ENCODE measurements at regions not wholly inside any gene's neighbourhood (a gene's known extent, or its start where the extent isn't known, plus 50 kb on each side); places are given as distances from the start of the nearest gene placed in this dataset.

- Histone ChIP-seq H3K4me3 (ENCODE audit: low read length) (no peak overlapping the region), H3K36me3 (ENCODE audit: control insufficient read depth in 2 of 3, insufficient read depth in 3 of 3, low read length in 3 of 3) (no peaks in the 10 kb centered on the region), H3K4me1 (ENCODE audit: control insufficient read depth in 2 of 2, insufficient read depth in 2 of 2, low read length in 2 of 2) (no peaks in the 10 kb centered on the region), H3K27me3 (ENCODE audit: control insufficient read depth in 2 of 2, insufficient read depth in 2 of 2, low read length in 2 of 2) (no peaks in the 10 kb centered on the region), H3K9me3 (ENCODE audit: control insufficient read depth in 2 of 3, low read length in 3 of 3) (no peaks in the 10 kb centered on the region), H3K27ac (ENCODE audit: low read depth, low read length) (no peak overlapping the region)
- H3K36me3 Mint-ChIP-seq, result no peaks in the 10 kb centered on the region
- H3K9me3 Mint-ChIP-seq, result peaks cover 0 to 14% (median 3%) of the 10 kb centered on the region in 11 donors
- H3K27me3 Mint-ChIP-seq, result peaks cover 0 to 6% (median 4%) of the 10 kb centered on the region in 5 donors
- no peak overlapping the region for H3K27ac Mint-ChIP-seq
- H3K4me3 Mint-ChIP-seq, result no peak overlapping the region
- DNase-seq (no peak), ATAC-seq (no peak)
- POLR2A ChIA-PET, result no interaction called here
- no peaks in the 10 kb centered on the region for H3K4me1 Mint-ChIP-seq
- CTCF ChIA-PET, result no interaction called here
- intact Hi-C loops (cut with micrococcal nuclease), result no loop called here
Observed at GRCh38 chr14:81668626-81669274, 135.1 kb upstream of the SEL1L start.

DNA sequence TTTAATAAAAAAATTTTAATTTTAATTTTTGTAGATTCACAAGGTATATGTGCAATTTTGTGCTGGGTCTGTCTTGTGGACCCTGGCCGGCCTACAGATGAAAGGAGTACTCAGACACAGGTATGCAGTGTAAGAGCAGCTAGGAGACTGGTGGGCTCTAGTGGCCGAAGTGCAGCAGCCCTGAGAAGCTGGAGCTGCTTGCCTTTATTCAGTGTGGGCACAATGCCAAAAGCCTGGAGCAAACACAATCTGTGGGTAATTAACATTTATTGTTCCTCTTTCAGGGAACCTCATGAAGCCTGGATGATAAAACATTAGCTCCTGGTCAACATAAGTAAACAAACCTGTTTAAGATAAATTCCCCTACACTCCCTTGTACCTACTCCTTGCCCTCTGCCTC lies 135.7 kb upstream of the SEL1L start:
- Mint-ChIP-seq H3K4me1 (no peaks in the 10 kb centered on the region), H3K27ac (no peak overlapping the region), H3K9me3 (peaks cover 0 to 14% (median 3%) of the 10 kb centered on the region in 11 donors), H3K36me3 (no peaks in the 10 kb centered on the region), H3K4me3 (no peak overlapping the region), H3K27me3 (peaks cover 0 to 6% (median 5%) of the 10 kb centered on the region in 5 donors)
- ATAC-seq (no peak), DNase-seq (no peak)
- H3K27me3 ChIP-seq (ENCODE audit: control insufficient read depth in 2 of 2, insufficient read depth in 2 of 2, low read length in 2 of 2), result no peaks in the 10 kb centered on the region
- CTCF ChIA-PET, result no interaction called here
- H3K4me1 ChIP-seq (ENCODE audit: control insufficient read depth in 2 of 2, insufficient read depth in 2 of 2, low read length in 2 of 2), result no peaks in the 10 kb centered on the region
- H3K9me3 ChIP-seq (ENCODE audit: control insufficient read depth in 2 of 3, low read length in 3 of 3), result no peaks in the 10 kb centered on the region
- no peak overlapping the region for H3K4me3 ChIP-seq (ENCODE audit: low read length)
- POLR2A ChIA-PET, result no interaction called here
- H3K36me3 ChIP-seq (ENCODE audit: control insufficient read depth in 2 of 3, insufficient read depth in 3 of 3, low read length in 3 of 3), result no peaks in the 10 kb centered on the region
- intact Hi-C loops (cut with micrococcal nuclease), result no loop called here
- H3K27ac ChIP-seq (ENCODE audit: low read depth, low read length), result no peak overlapping the region

- Histone ChIP-seq H3K36me3 (ENCODE audit: control insufficient read depth in 2 of 3, insufficient read depth in 3 of 3, low read length in 3 of 3) (no peaks in the 10 kb centered on the region), H3K9me3 (ENCODE audit: control insufficient read depth in 2 of 3, low read length in 3 of 3) (no peaks in the 10 kb centered on the region), H3K27ac (ENCODE audit: low read depth, low read length) (no peak overlapping the region), H3K27me3 (ENCODE audit: control insufficient read depth in 2 of 2, insufficient read depth in 2 of 2, low read length in 2 of 2) (no peaks in the 10 kb centered on the region), H3K4me1 (ENCODE audit: control insufficient read depth in 2 of 2, insufficient read depth in 2 of 2, low read length in 2 of 2) (no peaks in the 10 kb centered on the region), H3K4me3 (ENCODE audit: low read length) (no peak overlapping the region)
- ATAC-seq (no peak), DNase-seq (no peak)
- peaks cover 0 to 19% (median 5%) of the 10 kb centered on the region in 11 donors for H3K9me3 Mint-ChIP-seq
- no peaks in the 10 kb centered on the region for H3K36me3 Mint-ChIP-seq
- H3K27ac Mint-ChIP-seq, result no peak overlapping the region
- CTCF ChIA-PET, result no interaction called here
- intact Hi-C loops (cut with micrococcal nuclease), result no loop called here
- no peak overlapping the region for H3K4me3 Mint-ChIP-seq
- POLR2A ChIA-PET, result no interaction called here
- peaks cover 0 to 21% (median 5%) of the 10 kb centered on the region in 5 donors for H3K27me3 Mint-ChIP-seq
- H3K4me1 Mint-ChIP-seq, result no peaks in the 10 kb centered on the region
Observed at GRCh38 chr14:81673930-81674329, 140.3 kb upstream of the SEL1L start.

GRCh38 chr14:81676395-81676794 lies 142.7 kb upstream of the SEL1L start:
- peaks cover 4 to 21% (median 7%) of the 10 kb centered on the region in 5 donors for H3K27me3 Mint-ChIP-seq
- intact Hi-C loops (cut with micrococcal nuclease), result no loop called here
- Histone ChIP-seq H3K27ac (ENCODE audit: low read depth, low read length) (no peak overlapping the region), H3K9me3 (ENCODE audit: control insufficient read depth in 2 of 3, low read length in 3 of 3) (no peaks in the 10 kb centered on the region), H3K4me3 (ENCODE audit: low read length) (no peak overlapping the region), H3K27me3 (ENCODE audit: control insufficient read depth in 2 of 2, insufficient read depth in 2 of 2, low read length in 2 of 2) (no peaks in the 10 kb centered on the region), H3K36me3 (ENCODE audit: control insufficient read depth in 2 of 3, insufficient read depth in 3 of 3, low read length in 3 of 3) (no peaks in the 10 kb centered on the region), H3K4me1 (ENCODE audit: control insufficient read depth in 2 of 2, insufficient read depth in 2 of 2, low read length in 2 of 2) (no peaks in the 10 kb centered on the region)
- ChIA-PET CTCF (no interaction called here), POLR2A (no interaction called here)
- H3K4me3 Mint-ChIP-seq, result no peak overlapping the region
- H3K27ac Mint-ChIP-seq, result no peak overlapping the region
- DNase-seq, result no peak
- H3K36me3 Mint-ChIP-seq, result no peaks in the 10 kb centered on the region
- peaks cover 0 to 16% (median 3%) of the 10 kb centered on the region in 11 donors for H3K9me3 Mint-ChIP-seq
- no peaks in the 10 kb centered on the region for H3K4me1 Mint-ChIP-seq
- ATAC-seq, result no peak

DNA sequence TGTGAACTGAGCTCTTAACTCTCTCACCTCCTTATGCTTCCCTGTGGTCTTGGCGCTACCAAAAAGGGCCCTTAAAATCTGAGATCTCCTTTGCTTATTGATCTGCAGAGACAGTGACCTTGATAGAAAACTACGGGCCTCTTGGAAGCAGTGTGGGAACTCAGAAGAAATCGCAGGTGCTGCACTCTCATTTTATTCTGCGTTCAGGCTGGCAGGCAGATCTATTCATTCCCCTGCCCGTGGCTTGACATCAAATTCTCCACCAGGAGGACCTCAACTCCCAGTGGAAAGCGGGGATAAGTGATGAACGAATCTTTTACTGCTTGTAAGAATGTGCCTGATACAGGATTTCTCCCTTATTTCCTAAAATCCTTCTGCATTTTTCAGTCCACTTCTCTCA lies 143.2 kb upstream of the SEL1L start:
- no peak overlapping the region for H3K4me3 ChIP-seq (ENCODE audit: low read length)
- no peak overlapping the region for H3K27ac ChIP-seq (ENCODE audit: low read depth, low read length)
- H3K9me3 ChIP-seq (ENCODE audit: control insufficient read depth in 2 of 3, low read length in 3 of 3), result no peaks in the 10 kb centered on the region
- Mint-ChIP-seq H3K36me3 (no peaks in the 10 kb centered on the region), H3K27ac (no peak overlapping the region), H3K4me1 (no peaks in the 10 kb centered on the region), H3K27me3 (peaks cover 7 to 21% (median 11%) of the 10 kb centered on the region in 5 donors), H3K9me3 (peaks cover 0 to 16% (median 3%) of the 10 kb centered on the region in 11 donors), H3K4me3 (no peak overlapping the region)
- intact Hi-C loops (cut with micrococcal nuclease), result no loop called here
- ATAC-seq (no peak), DNase-seq (no peak)
- ChIA-PET CTCF (no interaction called here), POLR2A (no interaction called here)
- no peaks in the 10 kb centered on the region for H3K4me1 ChIP-seq (ENCODE audit: control insufficient read depth in 2 of 2, insufficient read depth in 2 of 2, low read length in 2 of 2)
- H3K36me3 ChIP-seq (ENCODE audit: control insufficient read depth in 2 of 3, insufficient read depth in 3 of 3, low read length in 3 of 3), result no peaks in the 10 kb centered on the region
- H3K27me3 ChIP-seq (ENCODE audit: control insufficient read depth in 2 of 2, insufficient read depth in 2 of 2, low read length in 2 of 2), result no peaks in the 10 kb centered on the region

GRCh38 chr14:81677736-81678135 lies 144.1 kb upstream of the SEL1L start:
- no peaks in the 10 kb centered on the region for H3K4me1 Mint-ChIP-seq
- peaks cover 7 to 19% (median 16%) of the 10 kb centered on the region in 5 donors for H3K27me3 Mint-ChIP-seq
- ATAC-seq, result no peak

GRCh38 chr14:81679226-81679625 lies 145.6 kb upstream of the SEL1L start:
- intact Hi-C loops (cut with micrococcal nuclease), result no loop called here
- H3K27me3 ChIP-seq (ENCODE audit: control insufficient read depth in 2 of 2, insufficient read depth in 2 of 2, low read length in 2 of 2), result no peaks in the 10 kb centered on the region
- no peaks in the 10 kb centered on the region for H3K4me1 Mint-ChIP-seq
- H3K4me3 Mint-ChIP-seq, result no peak overlapping the region
- H3K36me3 ChIP-seq (ENCODE audit: control insufficient read depth in 2 of 3, insufficient read depth in 3 of 3, low read length in 3 of 3), result no peaks in the 10 kb centered on the region
- H3K27ac ChIP-seq (ENCODE audit: low read depth, low read length), result no peak overlapping the region
- ChIA-PET CTCF (no interaction called here), POLR2A (no interaction called here)
- no peaks in the 10 kb centered on the region for H3K9me3 ChIP-seq (ENCODE audit: control insufficient read depth in 2 of 3, low read length in 3 of 3)
- no peak for DNase-seq
- H3K27ac Mint-ChIP-seq, result no peak overlapping the region
- peaks cover 0 to 16% (median 5%) of the 10 kb centered on the region in 11 donors for H3K9me3 Mint-ChIP-seq
- H3K4me1 ChIP-seq (ENCODE audit: control insufficient read depth in 2 of 2, insufficient read depth in 2 of 2, low read length in 2 of 2), result no peaks in the 10 kb centered on the region
- ATAC-seq, result no peak
- H3K36me3 Mint-ChIP-seq, result no peaks in the 10 kb centered on the region
- peaks cover 7 to 20% (median 16%) of the 10 kb centered on the region in 5 donors for H3K27me3 Mint-ChIP-seq
- H3K4me3 ChIP-seq (ENCODE audit: low read length), result no peak overlapping the region

More at GRCh38 chr14:81677736-81678135, 144.1 kb upstream of the SEL1L start:
- DNase-seq, result no peak
- intact Hi-C loops (cut with micrococcal nuclease), result no loop called here
- Histone ChIP-seq H3K27me3 (ENCODE audit: control insufficient read depth in 2 of 2, insufficient read depth in 2 of 2, low read length in 2 of 2) (no peaks in the 10 kb centered on the region), H3K4me1 (ENCODE audit: control insufficient read depth in 2 of 2, insufficient read depth in 2 of 2, low read length in 2 of 2) (no peaks in the 10 kb centered on the region), H3K27ac (ENCODE audit: low read depth, low read length) (no peak overlapping the region), H3K4me3 (ENCODE audit: low read length) (no peak overlapping the region), H3K9me3 (ENCODE audit: control insufficient read depth in 2 of 3, low read length in 3 of 3) (no peaks in the 10 kb centered on the region), H3K36me3 (ENCODE audit: control insufficient read depth in 2 of 3, insufficient read depth in 3 of 3, low read length in 3 of 3) (no peaks in the 10 kb centered on the region)
- POLR2A ChIA-PET, result no interaction called here
- Mint-ChIP-seq H3K27ac (no peak overlapping the region), H3K4me3 (no peak overlapping the region), H3K9me3 (peaks cover 0 to 16% (median 3%) of the 10 kb centered on the region in 11 donors), H3K36me3 (no peaks in the 10 kb centered on the region)
- CTCF ChIA-PET, result no interaction called here

Measured in naive thymus-derived CD4-positive, alpha-beta T cell (primary cell).